Stomach (tissue), 8 donors: ENCODE measurements at regions not wholly inside any gene's neighbourhood (a gene's known extent, or its start where the extent isn't known, plus 50 kb on each side); places are given as distances from the start of the nearest gene placed in this dataset.

Experiments
- DNase-seq, 2 donors: peaks; one replicate each; pipeline versions ENCODE4 v3.0.0 to v3.0.0-alpha.2; 2013 to 2019
- H3K27ac ChIP-seq, 5 donors: fragments of 200-600 bp in 4 of 5; sonication (generic) in 4 of 5; one replicate each; pipeline ENCODE4 v1.5.1; 2013 to 2019; ENCODE audit warnings: mild to moderate bottlenecking in 1 of 5, moderate library complexity in 1 of 5
- H3K27me3 ChIP-seq, 3 donors: fragments of 200-600 bp; sonication (generic); one replicate each; pipeline ENCODE4 v1.5.1; 2017 to 2019; ENCODE audit warnings: mixed run types in 1 of 3
- H3K36me3 ChIP-seq, 4 donors: fragments of 200-600 bp; sonication (generic); 1 replicate in 3 of 4; 2 replicates in 1 of 4; pipeline ENCODE4 v1.5.1; 2016 to 2019
- H3K4me1 ChIP-seq, 4 donors: fragments of 200-600 bp; sonication (generic); one replicate each; pipeline ENCODE4 v1.5.1; 2016 to 2019
- H3K4me3 ChIP-seq, 4 donors: fragments of 200-600 bp; sonication (generic) in 3 of 4; one replicate each; pipeline ENCODE4 v1.5.1; 2016 to 2019; ENCODE audit warnings: mild to moderate bottlenecking in 1 of 4
- H3K9me3 ChIP-seq, 4 donors: fragments of 200-600 bp; sonication (generic); one replicate each; pipeline ENCODE4 v1.5.1; 2016 to 2019
- CTCF ChIP-seq, 7 experiments: fragments of 450-650 bp in 4 of 7; fragments of 200-600 bp in 3 of 7; sonication (generic) in 3 of 7; IDR thresholded peaks; one replicate each; pipeline ENCODE4 v1.5.1; 2016 to 2019; ENCODE audit warnings: antibody characterized with exemption in 7 of 7, control low read depth in 2 of 7, mild to moderate bottlenecking in 1 of 7
- EP300 ChIP-seq: sonication (generic); formaldehyde crosslinking; IDR thresholded peaks from one replicate; pipeline ENCODE4 v1.6.1; 2017; ENCODE audit warnings: antibody characterized with exemption
- POLR2A ChIP-seq, 4 donors: fragments of 450-650 bp; IDR thresholded peaks; one replicate each; pipeline ENCODE4 v1.6.1; 2016; ENCODE audit warnings: antibody characterized with exemption in 4 of 4, control low read depth in 2 of 4, mild to moderate bottlenecking in 1 of 4, moderate library complexity in 1 of 4
- POLR2AphosphoS5 ChIP-seq, 3 donors: sonication (generic); formaldehyde crosslinking; IDR thresholded peaks; one replicate each; pipeline ENCODE4 v1.6.1; 2016; ENCODE audit warnings: antibody characterized with exemption in 3 of 3
- WGBS, 5 donors: extraction: QIAGEN DNeasy Blood & Tissue Kit in 3 of 5; methylation state at CpG; one replicate each; pipeline versions ENCODE4 v1.1.5 to v1.1.7; 2013 to 2018; 5-methylcytosine and 5-hydroxymethylcytosine counted together
- intact Hi-C: fragments of 100-400 bp; cut with DNase I; formaldehyde crosslinking; loops from one replicate; pipeline ENCODE4 v1.15.1; 2023; ENCODE audit warnings: low total_unique reads
- donor health status: healthy with polysubstance abuse.
- donor health status: Bipolar disorder and iron deficiency.
- donor health status: healthy.

GRCh38 chr4:114393295-114394038, 205.1 kb upstream of the UGT8 start:
- H3K9me3 ChIP-seq = no peaks in the 10 kb centered on the region
- no peak for TF ChIP-seq POLR2A (IDR thresholded peaks at IDR 0.05)
- TF ChIP-seq EP300 = no peak
- no peak for TF ChIP-seq POLR2AphosphoS5 (IDR thresholded peaks at IDR 0.05)
- no peak for TF ChIP-seq CTCF (IDR thresholded peaks at IDR 0.05)
- 64 to 76% (median 73%) methylated on average over 3 of the region's 3 CpGs for WGBS, 5 donors
- H3K36me3 ChIP-seq = no peaks in the 10 kb centered on the region
- intact Hi-C loops = no loop called here
- H3K4me1 ChIP-seq = no peaks in the 10 kb centered on the region
- H3K27ac ChIP-seq = no peak overlapping the region
- no peak for DNase-seq
- no peak overlapping the region for H3K4me3 ChIP-seq
- no peaks in the 10 kb centered on the region for H3K27me3 ChIP-seq

GRCh38 chr4:114396808-114397207, 201.8 kb upstream of the UGT8 start:
- no peak overlapping the region for H3K27ac ChIP-seq
- 80 to 95% (median 89%) methylated on average over 2 of the region's 2 CpGs for WGBS, 5 donors
- H3K27me3 ChIP-seq = no peaks in the 10 kb centered on the region
- no peak for DNase-seq
- no peaks in the 10 kb centered on the region for H3K9me3 ChIP-seq
- TF ChIP-seq EP300 (no peak), POLR2A (IDR thresholded peaks at IDR 0.05) (no peak), POLR2AphosphoS5 (IDR thresholded peaks at IDR 0.05) (no peak)
- no peaks in the 10 kb centered on the region for H3K36me3 ChIP-seq
- no peak overlapping the region for H3K4me3 ChIP-seq
- no peaks in the 10 kb centered on the region for H3K4me1 ChIP-seq
- intact Hi-C loops = no loop called here

- H3K36me3 ChIP-seq = no peaks in the 10 kb centered on the region
- no peaks in the 10 kb centered on the region for H3K9me3 ChIP-seq
- DNase-seq = no peak
- H3K27me3 ChIP-seq = no peaks in the 10 kb centered on the region
- no peak overlapping the region for H3K4me3 ChIP-seq
- H3K27ac ChIP-seq = no peak overlapping the region
- TF ChIP-seq EP300 (no peak), CTCF (IDR thresholded peaks at IDR 0.05) (no peak), POLR2A (IDR thresholded peaks at IDR 0.05) (no peak), POLR2AphosphoS5 (IDR thresholded peaks at IDR 0.05) (no peak)
- no peaks in the 10 kb centered on the region for H3K4me1 ChIP-seq
- intact Hi-C loops = no loop called here
Measured at GRCh38 chr4:114398410-114398809, 200.2 kb upstream of the UGT8 start.

GRCh38 chr4:114399105-114399504, 199.5 kb upstream of the UGT8 start:
- Histone ChIP-seq H3K36me3 (no peaks in the 10 kb centered on the region), H3K27me3 (no peaks in the 10 kb centered on the region), H3K9me3 (no peaks in the 10 kb centered on the region), H3K27ac (no peak overlapping the region), H3K4me1 (no peaks in the 10 kb centered on the region), H3K4me3 (no peak overlapping the region)
- WGBS, 5 donors = 50 to 64% (median 53%) methylated on average over 5 of the region's 5 CpGs
- DNase-seq = no peak
- intact Hi-C loops = no loop called here
- no peak for TF ChIP-seq POLR2A (IDR thresholded peaks at IDR 0.05)
- TF ChIP-seq POLR2AphosphoS5 (IDR thresholded peaks at IDR 0.05) = no peak
- no peak for TF ChIP-seq CTCF (IDR thresholded peaks at IDR 0.05)
- TF ChIP-seq EP300 = no peak

- H3K4me1 ChIP-seq = no peaks in the 10 kb centered on the region
- intact Hi-C loops = no loop called here
- 18 to 31% (median 25%) methylated on average over 1 of the region's 1 CpG for WGBS, 5 donors
- no peaks in the 10 kb centered on the region for H3K27me3 ChIP-seq
- H3K36me3 ChIP-seq = no peaks in the 10 kb centered on the region
- H3K27ac ChIP-seq = no peak overlapping the region
- no peaks in the 10 kb centered on the region for H3K9me3 ChIP-seq
- no peak overlapping the region for H3K4me3 ChIP-seq
- TF ChIP-seq CTCF (IDR thresholded peaks at IDR 0.05) = no peak
- DNase-seq = no peak
Measured at GRCh38 chr4:114400531-114400930, 198.1 kb upstream of the UGT8 start.
